ENCODE measurements at regions not wholly inside any gene's neighbourhood (a gene's known extent, or its start where the extent isn't known, plus 50 kb on each side); places are given as distances from the start of the nearest gene placed in this dataset.
"Not testable (repeated sequence)": the region's sequence is repeated elsewhere in the genome, so short reads cannot be mapped to it uniquely, and the experiment has no call there.

- DNase-seq (ENCODE audit: low read depth in 2 of 2), result not testable (repeated sequence)
Measured at GRCh38 chr9:85792057-85792456, 50.3 kb upstream of the AGTPBP1 start.

GRCh38 chr9:85802978-85803695 is 61.4 kb upstream of the AGTPBP1 start:
- not testable (repeated sequence) for DNase-seq (ENCODE audit: low read depth in 2 of 2)

- not testable (repeated sequence) for DNase-seq (ENCODE audit: low read depth in 2 of 2)
Measured at GRCh38 chr9:85804847-85805133, 63.0 kb upstream of the AGTPBP1 start.

GRCh38 chr9:85805134-85806005 is 63.6 kb upstream of the AGTPBP1 start:
- peak; percentile 77 to 85 for DNase-seq (ENCODE audit: low read depth in 2 of 2)

GRCh38 chr9:85808329-85808728 is 66.6 kb upstream of the AGTPBP1 start:
- DNase-seq (ENCODE audit: low read depth in 2 of 2), result not testable (repeated sequence)

- not testable (repeated sequence) for DNase-seq (ENCODE audit: low read depth in 2 of 2)
Measured at GRCh38 chr9:85813388-85813787, 71.6 kb upstream of the AGTPBP1 start.

- DNase-seq (ENCODE audit: low read depth in 2 of 2), result not testable (repeated sequence)
Measured at GRCh38 chr9:85814800-85815199, 73.0 kb upstream of the AGTPBP1 start.

- DNase-seq (ENCODE audit: low read depth in 2 of 2), result peak; percentile 22 to 31
Measured at GRCh38 chr9:85818971-85819370, 77.2 kb upstream of the AGTPBP1 start.

- DNase-seq (ENCODE audit: low read depth in 2 of 2), result not testable (repeated sequence)
Measured at GRCh38 chr9:85820598-85820997, 78.8 kb upstream of the AGTPBP1 start.

GRCh38 chr9:85824949-85825348 is 83.2 kb upstream of the AGTPBP1 start:
- peak in 1 of 2 donors; percentile 17 for DNase-seq (ENCODE audit: low read depth in 2 of 2)

GRCh38 chr9:85834591-85834990 is 92.8 kb upstream of the AGTPBP1 start:
- not testable (repeated sequence) for DNase-seq (ENCODE audit: low read depth in 2 of 2)

- not testable (repeated sequence) for DNase-seq (ENCODE audit: low read depth in 2 of 2)
Measured at GRCh38 chr9:85843949-85844348, 97.0 kb upstream of the NAA35 start.

- DNase-seq (ENCODE audit: low read depth in 2 of 2), result not testable (repeated sequence)
Measured at GRCh38 chr9:85847782-85848181, 93.2 kb upstream of the NAA35 start.

- DNase-seq (ENCODE audit: low read depth in 2 of 2), result no peak
Measured at GRCh38 chr9:85858056-85858750, 82.7 kb upstream of the NAA35 start.

- DNase-seq (ENCODE audit: low read depth in 2 of 2), result no peak
Measured at GRCh38 chr9:85859765-85860164, 81.2 kb upstream of the NAA35 start.

GRCh38 chr9:85861882-85862281 is 79.1 kb upstream of the NAA35 start:
- not testable (repeated sequence) for DNase-seq (ENCODE audit: low read depth in 2 of 2)

- no peak for DNase-seq (ENCODE audit: low read depth in 2 of 2)
Measured at GRCh38 chr9:85863875-85864274, 77.1 kb upstream of the NAA35 start.

- no peak for DNase-seq (ENCODE audit: low read depth in 2 of 2)
Measured at GRCh38 chr9:85871008-85871407, 69.9 kb upstream of the NAA35 start.

- not testable (repeated sequence) for DNase-seq (ENCODE audit: low read depth in 2 of 2)
Measured at GRCh38 chr9:85871683-85872082, 69.3 kb upstream of the NAA35 start.

GRCh38 chr9:85872463-85872862 is 68.5 kb upstream of the NAA35 start:
- no peak for DNase-seq (ENCODE audit: low read depth in 2 of 2)

GRCh38 chr9:85876628-85877027 is 64.3 kb upstream of the NAA35 start:
- DNase-seq (ENCODE audit: low read depth in 2 of 2), result no peak
